Fibroblast of pulmonary artery (primary cell): ENCODE measurements at regions not wholly inside any gene's neighbourhood (a gene's known extent, or its start where the extent isn't known, plus 50 kb on each side); places are given as distances from the start of the nearest gene placed in this dataset.
"Not testable (repeated sequence)": the region's sequence is repeated elsewhere in the genome, so short reads cannot be mapped to it uniquely, and the experiment has no call there.

ENCODE experiments used
- DNase-seq: peaks from one replicate; pipeline ENCODE4 v3.0.0-alpha.2; 2010; ENCODE audit warnings: low read depth
- H3K4me3 ChIP-seq: replicated peaks from 2 replicates; pipeline ENCODE4 v1.5.1; 2011; ENCODE audit warnings: low read depth, mild to moderate bottlenecking, control low read depth, low read length, moderate library complexity
- CTCF ChIP-seq: IDR thresholded peaks from 2 replicates; pipeline ENCODE4 v1.5.1; 2011; ENCODE audit warnings: mild to moderate bottlenecking, control low read depth, low read length, inconsistent platforms; ENCODE audit errors: missing control alignments

GRCh38 chr1:65564493-65564892 is 144.0 kb downstream of the LEPR start:
- H3K4me3 ChIP-seq = no peak overlapping the region
- no peak for TF ChIP-seq CTCF
- DNase-seq = no peak

- no peak for DNase-seq
- H3K4me3 ChIP-seq = no peak overlapping the region
- no peak for TF ChIP-seq CTCF
Measured at GRCh38 chr1:65568285-65568684, 147.8 kb downstream of the LEPR start.

- H3K4me3 ChIP-seq = no peak overlapping the region
- DNase-seq = no peak
- no peak for TF ChIP-seq CTCF
Measured at GRCh38 chr1:65572701-65573421, 152.4 kb downstream of the LEPR start.

- DNase-seq = no peak
- TF ChIP-seq CTCF = no peak
- no peak overlapping the region for H3K4me3 ChIP-seq
Measured at GRCh38 chr1:65577278-65577677, 156.8 kb downstream of the LEPR start.

GRCh38 chr1:65577982-65578381 is 157.5 kb downstream of the LEPR start:
- not testable (repeated sequence) for H3K4me3 ChIP-seq
- peak; percentile 5 for DNase-seq

GRCh38 chr1:65581119-65581518 is 160.7 kb downstream of the LEPR start:
- TF ChIP-seq CTCF = peak; percentile 28
- peak; percentile 10 for DNase-seq
- H3K4me3 ChIP-seq = no peak overlapping the region

- no peak overlapping the region for H3K4me3 ChIP-seq
- no peak for DNase-seq
- no peak for TF ChIP-seq CTCF
Measured at GRCh38 chr1:65584399-65584798, 163.9 kb downstream of the LEPR start.
